Adrenal gland (tissue), 9 donors: ENCODE measurements at regions not wholly inside any gene's neighbourhood (a gene's known extent, or its start where the extent isn't known, plus 50 kb on each side); places are given as distances from the start of the nearest gene placed in this dataset.

Source experiments
- DNase-seq, 7 donors: peaks; one replicate each; pipeline ENCODE4 v3.0.0-alpha.2; 2019 to 2020
- H3K27ac ChIP-seq, 5 donors: fragments of 200-600 bp; sonication (generic) in 4 of 5; 1 replicate in 3 of 5; 2 replicates in 2 of 5; pipeline versions ENCODE4 v1.5.1 to v1.8.0; 2016 to 2020; ENCODE audit warnings: mild to moderate bottlenecking in 1 of 5
- H3K27me3 ChIP-seq: fragments of 200-600 bp; 2 replicates; pipeline ENCODE4 v1.8.0; 2021
- H3K36me3 ChIP-seq, 2 donors: fragments of 200-600 bp; replicated peaks in 1 of 2; 1 replicate in 1 of 2; 2 replicates in 1 of 2; pipeline versions ENCODE4 v1.5.1 to v1.8.0; 2018 to 2022
- H3K4me1 ChIP-seq, 2 donors: fragments of 200-600 bp; replicated peaks in 1 of 2; 1 replicate in 1 of 2; 2 replicates in 1 of 2; pipeline versions ENCODE4 v1.5.1 to v1.8.0; 2018 to 2021
- H3K4me3 ChIP-seq, 4 donors: fragments of 200-600 bp; sonication (generic) in 3 of 4; one replicate each; pipeline ENCODE4 v1.5.1; 2016 to 2018
- H3K9me3 ChIP-seq, 3 donors: fragments of 200-600 bp; sonication (generic) in 1 of 3; replicated peaks in 1 of 3; 1 replicate in 2 of 3; 2 replicates in 1 of 3; pipeline versions ENCODE4 v1.5.1 to v1.8.0; 2016 to 2021
- POLR2A ChIP-seq, 2 donors: fragments of 450-650 bp; IDR thresholded peaks; one replicate each; pipeline ENCODE4 v1.6.1; 2017; ENCODE audit warnings: antibody characterized with exemption in 2 of 2, mild to moderate bottlenecking in 2 of 2, moderate library complexity in 1 of 2
- WGBS, 4 donors: extraction: QIAGEN DNeasy Blood & Tissue Kit in 2 of 4; methylation state at CpG; one replicate each; pipeline versions ENCODE4 v1.1.5 to v1.1.7; 2013 to 2017; 5-methylcytosine and 5-hydroxymethylcytosine counted together
- intact Hi-C, 2 donors: fragments of 100-400 bp; cut with DNase I; formaldehyde crosslinking; loops; one replicate each; pipeline versions ENCODE4 v1.14.1 to v1.15.0; 2022 to 2023
- TF ChIP-seq, protein P1 (sequence below), 6 experiments: fragments of 450-650 bp in 4 of 6; fragments of 200-600 bp in 2 of 6; sonication (generic) in 1 of 6; IDR thresholded peaks; 1 replicate in 5 of 6; 2 replicates in 1 of 6; pipeline versions ENCODE4 v1.5.1 to v1.8.0; 2016 to 2021; ENCODE audit warnings: antibody characterized with exemption in 6 of 6, mild to moderate bottlenecking in 2 of 6, moderate library complexity in 1 of 6
- donor health status: healthy with polysubstance abuse.
- donor health status: Bipolar disorder and iron deficiency.
- donor health status: DM: yes; HTN: yes; CAD: no.
- donor health status: DM: no; HTN: no; CAD: no.
- donor health status: DM: no; HTN: no; CAD: no.

DNA sequence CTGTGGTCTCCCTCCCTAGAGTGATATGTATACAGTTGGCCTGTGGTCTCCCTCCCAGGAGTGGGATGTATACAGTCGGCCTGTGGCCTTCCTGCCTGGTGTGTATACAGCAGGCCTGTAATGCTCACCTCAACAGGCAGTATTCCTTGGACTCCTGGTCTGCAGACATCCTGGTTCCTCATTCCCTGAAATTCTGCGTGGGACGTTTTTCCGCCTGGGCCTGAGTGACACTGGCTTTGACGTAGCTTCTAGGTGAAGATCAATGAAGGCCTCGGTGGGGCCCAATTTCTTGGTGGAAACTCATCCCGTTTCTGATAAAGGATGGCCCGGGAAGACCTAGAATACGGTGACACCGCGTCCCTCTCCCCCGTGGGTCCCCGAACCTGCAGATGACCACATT is 98.7 kb upstream of the PPP2R3B start:
- H3K4me3 ChIP-seq, result no peak overlapping the region
- H3K27ac ChIP-seq, result no peak overlapping the region
- intact Hi-C loops, result no loop called here
- no peaks in the 10 kb centered on the region for H3K36me3 ChIP-seq
- 81 to 89% (median 86%) methylated on average over 12 to 13 of the region's 13 CpGs for WGBS, 4 donors
- H3K27me3 ChIP-seq, result peaks cover 4% of the 10 kb centered on the region
- no peaks in the 10 kb centered on the region for H3K4me1 ChIP-seq
- DNase-seq, result no peak
- TF ChIP-seq POLR2A (IDR thresholded peaks at IDR 0.05), result no peak
- TF ChIP-seq, protein P1, sequence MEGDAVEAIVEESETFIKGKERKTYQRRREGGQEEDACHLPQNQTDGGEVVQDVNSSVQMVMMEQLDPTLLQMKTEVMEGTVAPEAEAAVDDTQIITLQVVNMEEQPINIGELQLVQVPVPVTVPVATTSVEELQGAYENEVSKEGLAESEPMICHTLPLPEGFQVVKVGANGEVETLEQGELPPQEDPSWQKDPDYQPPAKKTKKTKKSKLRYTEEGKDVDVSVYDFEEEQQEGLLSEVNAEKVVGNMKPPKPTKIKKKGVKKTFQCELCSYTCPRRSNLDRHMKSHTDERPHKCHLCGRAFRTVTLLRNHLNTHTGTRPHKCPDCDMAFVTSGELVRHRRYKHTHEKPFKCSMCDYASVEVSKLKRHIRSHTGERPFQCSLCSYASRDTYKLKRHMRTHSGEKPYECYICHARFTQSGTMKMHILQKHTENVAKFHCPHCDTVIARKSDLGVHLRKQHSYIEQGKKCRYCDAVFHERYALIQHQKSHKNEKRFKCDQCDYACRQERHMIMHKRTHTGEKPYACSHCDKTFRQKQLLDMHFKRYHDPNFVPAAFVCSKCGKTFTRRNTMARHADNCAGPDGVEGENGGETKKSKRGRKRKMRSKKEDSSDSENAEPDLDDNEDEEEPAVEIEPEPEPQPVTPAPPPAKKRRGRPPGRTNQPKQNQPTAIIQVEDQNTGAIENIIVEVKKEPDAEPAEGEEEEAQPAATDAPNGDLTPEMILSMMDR (IDR thresholded peaks at IDR 0.05), result no peak
- H3K9me3 ChIP-seq, result no peaks in the 10 kb centered on the region

DNA sequence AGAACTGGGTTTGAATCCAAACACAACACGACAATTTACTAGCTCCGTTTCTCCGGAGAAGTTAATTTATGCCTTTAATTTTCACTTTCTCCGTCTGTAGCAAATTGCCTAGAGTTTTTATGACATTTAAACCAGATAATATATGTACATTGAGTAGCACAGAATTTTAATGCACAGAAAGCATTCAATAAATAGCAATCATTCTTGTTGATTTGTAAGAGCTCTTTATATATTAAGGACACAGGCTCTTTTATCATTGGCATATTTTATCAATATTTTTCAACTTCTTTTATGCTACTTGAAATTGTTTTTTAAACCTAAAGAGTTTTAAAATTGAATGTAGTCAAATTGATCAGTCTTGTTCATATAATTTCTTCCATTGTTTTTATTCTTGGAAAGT is 99.6 kb upstream of the PPP2R3B start:
- Histone ChIP-seq H3K9me3 (no peaks in the 10 kb centered on the region), H3K4me3 (no peak overlapping the region), H3K36me3 (no peaks in the 10 kb centered on the region), H3K4me1 (no peaks in the 10 kb centered on the region), H3K27me3 (no peaks in the 10 kb centered on the region), H3K27ac (no peak overlapping the region)
- 89 to 92% (median 91%) methylated on average over 4 of the region's 4 CpGs for WGBS, 4 donors
- no peak for DNase-seq
- intact Hi-C loops, result no loop called here
- TF ChIP-seq, protein P1 (IDR thresholded peaks at IDR 0.05), result no peak
- TF ChIP-seq POLR2A (IDR thresholded peaks at IDR 0.05), result no peak

DNA sequence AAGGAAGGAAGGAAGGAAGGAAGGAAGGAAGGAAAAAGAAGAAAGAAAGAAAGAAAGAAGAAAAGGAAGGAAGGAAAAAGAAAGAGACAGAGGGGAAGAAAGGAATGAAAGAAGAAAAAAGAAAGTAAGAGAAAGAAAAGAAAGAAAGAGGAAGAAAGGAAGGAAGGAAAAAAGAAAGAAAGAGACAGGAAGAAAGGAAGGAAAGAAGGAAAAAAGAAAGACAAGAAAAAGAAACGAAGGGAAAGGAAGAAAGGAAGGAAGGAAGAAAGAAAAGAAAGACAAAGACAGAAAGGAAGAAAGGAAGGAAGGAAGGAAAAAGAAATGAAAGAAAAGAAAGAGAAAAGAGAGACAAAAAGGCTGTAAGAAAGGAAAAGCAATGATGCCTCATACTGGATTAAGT is 101.1 kb upstream of the PPP2R3B start:
- WGBS, 4 donors, result 43 to 81% (median 77%) methylated on average over 1 of the region's 1 CpG
- H3K9me3 ChIP-seq, result no peaks in the 10 kb centered on the region
- TF ChIP-seq POLR2A (IDR thresholded peaks at IDR 0.05), result no peak
- TF ChIP-seq, protein P1 (IDR thresholded peaks at IDR 0.05), result no peak

DNA sequence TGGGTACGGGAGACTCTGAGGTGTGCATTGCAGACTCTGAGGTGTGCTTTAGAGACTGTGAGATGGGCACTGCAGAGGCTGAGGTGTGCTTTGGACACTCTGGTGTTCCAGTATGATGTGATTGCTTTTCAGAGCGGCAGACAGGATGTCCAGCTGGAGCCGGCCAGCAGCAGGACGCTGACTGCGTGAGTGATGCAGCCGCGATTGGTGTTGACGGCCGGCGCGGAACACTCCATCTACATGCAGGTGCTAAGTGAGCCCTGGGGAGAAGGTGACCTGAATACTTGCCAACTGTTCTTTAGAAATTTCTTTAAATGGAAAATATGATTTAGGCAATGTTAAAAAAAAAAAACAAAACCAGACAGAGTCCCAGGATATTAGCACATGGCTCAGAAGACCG is 103.1 kb upstream of the PPP2R3B start:
- no peak for DNase-seq
- intact Hi-C loops, result no loop called here
- Histone ChIP-seq H3K36me3 (no peaks in the 10 kb centered on the region), H3K4me3 (no peak overlapping the region), H3K9me3 (no peaks in the 10 kb centered on the region), H3K27me3 (no peaks in the 10 kb centered on the region), H3K4me1 (no peaks in the 10 kb centered on the region), H3K27ac (no peak overlapping the region)
- WGBS, 4 donors, result 83 to 88% (median 85%) methylated on average over 12 of the region's 12 CpGs
- TF ChIP-seq POLR2A (IDR thresholded peaks at IDR 0.05), result no peak
- TF ChIP-seq, protein P1 (IDR thresholded peaks at IDR 0.05), result no peak

More for the DNA sequence above, 101.1 kb upstream of the PPP2R3B start:
- DNase-seq, result no peak
- H3K4me3 ChIP-seq, result no peak overlapping the region
- H3K27me3 ChIP-seq, result no peaks in the 10 kb centered on the region
- H3K36me3 ChIP-seq, result no peaks in the 10 kb centered on the region
- intact Hi-C loops, result no loop called here
- H3K4me1 ChIP-seq, result no peaks in the 10 kb centered on the region
- H3K27ac ChIP-seq, result no peak overlapping the region
